ENCODE measurements at regions not wholly inside any gene's neighbourhood (a gene's known extent, or its start where the extent isn't known, plus 50 kb on each side); places are given as distances from the start of the nearest gene placed in this dataset.

DNA sequence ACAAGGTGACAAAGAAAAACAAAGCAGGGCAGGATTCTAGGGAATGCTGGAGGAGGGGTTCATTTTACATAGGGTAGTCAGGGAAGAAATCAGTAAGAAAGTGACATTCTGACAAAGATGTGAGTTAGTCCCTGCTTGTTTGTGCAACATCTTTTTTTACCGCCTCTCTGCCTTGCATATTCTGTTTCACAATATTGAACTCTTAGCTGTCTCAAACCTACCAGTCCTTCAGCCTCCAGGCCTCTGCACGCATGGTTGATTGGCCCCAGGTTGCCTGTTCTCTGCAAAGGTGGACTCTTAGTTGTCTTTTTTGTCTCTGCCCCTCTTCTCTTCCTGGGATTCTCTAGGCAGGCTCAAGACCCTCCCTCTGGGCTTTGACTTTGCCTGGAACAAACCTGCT is 152.2 kb upstream of the RUNX1 start:
- no peak overlapping the region for H3K9ac ChIP-seq (ENCODE audit: low read depth, low read length)
- no peaks in the 10 kb centered on the region for H3K36me3 ChIP-seq (ENCODE audit: control insufficient read depth, insufficient read depth, low read length)
- no peaks in the 10 kb centered on the region for H3K27me3 ChIP-seq (ENCODE audit: control insufficient read depth, insufficient read depth, low read length)
- H3K27ac ChIP-seq (ENCODE audit: low read depth, low read length) = no peak overlapping the region
- peaks cover 12% of the 10 kb centered on the region; the same call in 1 of the 2 replicates for H3K4me1 ChIP-seq (ENCODE audit: control insufficient read depth, insufficient read depth, low read length)
- no peaks in the 10 kb centered on the region for H3K9me3 ChIP-seq (ENCODE audit: control insufficient read depth, insufficient read depth, low read length)
- H3K4me3 ChIP-seq (ENCODE audit: low read depth, low read length) = no peak overlapping the region

DNA sequence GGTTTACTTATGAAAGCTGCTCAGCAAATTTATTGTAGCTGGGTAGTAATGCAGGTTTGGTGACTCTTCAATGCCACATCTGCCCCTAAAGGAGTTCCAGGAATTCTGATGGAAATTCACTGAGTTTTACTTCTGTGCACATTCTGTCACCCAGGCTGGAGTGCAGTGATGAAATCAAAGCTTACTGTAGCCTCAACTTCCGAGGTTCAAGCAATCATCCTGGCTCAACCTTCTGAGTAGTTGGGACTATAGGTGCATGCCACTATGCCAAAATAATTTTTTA is 150.6 kb upstream of the RUNX1 start:
- H3K4me1 ChIP-seq (ENCODE audit: control insufficient read depth, insufficient read depth, low read length) = 0 out of 2 replicates have a peak, but pooled peaks cover 2% of the 10 kb centered on the region
- no peak overlapping the region for H3K9ac ChIP-seq (ENCODE audit: low read depth, low read length)
- H3K4me3 ChIP-seq (ENCODE audit: low read depth, low read length) = no peak overlapping the region
- H3K36me3 ChIP-seq (ENCODE audit: control insufficient read depth, insufficient read depth, low read length) = no peaks in the 10 kb centered on the region
- no peaks in the 10 kb centered on the region for H3K27me3 ChIP-seq (ENCODE audit: control insufficient read depth, insufficient read depth, low read length)
- H3K27ac ChIP-seq (ENCODE audit: low read depth, low read length) = no peak overlapping the region
- no peaks in the 10 kb centered on the region for H3K9me3 ChIP-seq (ENCODE audit: control insufficient read depth, insufficient read depth, low read length)

DNA sequence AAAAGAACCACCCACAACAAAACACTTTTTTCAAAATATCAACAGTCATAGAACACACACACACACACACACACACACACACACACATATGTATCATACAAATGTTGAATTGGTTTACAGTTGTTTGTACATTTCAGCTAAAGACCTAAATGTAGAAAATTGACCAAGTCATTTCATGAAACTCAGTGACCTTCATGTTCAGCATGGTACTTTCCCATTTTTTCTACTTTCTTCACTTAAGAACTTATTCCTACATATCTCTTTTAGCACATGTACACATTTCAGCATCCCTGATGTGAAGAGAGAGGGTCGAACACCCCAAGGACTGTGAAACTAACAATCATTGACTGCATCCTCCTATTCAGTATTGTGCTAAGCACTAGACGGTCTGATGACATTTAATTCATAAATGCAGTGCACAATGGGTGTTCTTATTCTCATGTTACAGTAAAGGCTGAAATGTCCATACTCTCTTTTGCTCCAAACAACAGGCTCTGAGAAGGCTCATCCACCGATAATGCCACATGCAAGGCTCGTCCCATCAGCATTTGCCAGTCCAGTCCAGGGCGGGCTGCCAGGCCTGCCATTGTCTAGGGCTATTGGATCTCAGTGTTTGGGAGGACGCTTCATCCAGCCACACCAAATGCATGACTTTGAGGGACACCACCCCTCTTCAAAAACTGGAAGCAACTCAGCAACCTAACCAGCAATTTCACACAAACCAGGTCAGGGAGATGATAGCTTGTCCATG is 150.1 kb upstream of the RUNX1 start:
- no peak overlapping the region for H3K9ac ChIP-seq (ENCODE audit: low read depth, low read length)
- no peak overlapping the region for H3K4me3 ChIP-seq (ENCODE audit: low read depth, low read length)
- H3K4me1 ChIP-seq (ENCODE audit: control insufficient read depth, insufficient read depth, low read length) = no peaks in the 10 kb centered on the region
- H3K9me3 ChIP-seq (ENCODE audit: control insufficient read depth, insufficient read depth, low read length) = no peaks in the 10 kb centered on the region
- no peaks in the 10 kb centered on the region for H3K27me3 ChIP-seq (ENCODE audit: control insufficient read depth, insufficient read depth, low read length)
- H3K27ac ChIP-seq (ENCODE audit: low read depth, low read length) = no peak overlapping the region
- no peaks in the 10 kb centered on the region for H3K36me3 ChIP-seq (ENCODE audit: control insufficient read depth, insufficient read depth, low read length)

DNA sequence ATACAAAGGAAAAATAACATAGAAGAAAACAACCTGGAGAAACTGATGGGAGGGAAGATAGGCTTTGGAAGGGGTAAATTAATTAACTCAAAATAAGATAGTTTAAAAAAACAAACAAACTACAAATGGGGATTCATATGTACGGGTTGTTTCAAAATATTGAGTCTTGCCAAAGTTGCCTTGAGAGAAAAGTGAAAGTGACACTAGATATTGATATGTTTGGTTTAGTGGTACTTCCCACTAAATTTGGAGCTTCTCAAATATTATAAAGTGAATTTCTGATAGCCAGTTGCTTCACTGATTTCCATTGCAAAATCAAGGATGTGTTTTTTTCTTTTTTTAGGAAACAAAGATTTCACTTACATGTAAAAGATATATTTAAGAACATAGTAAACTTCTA is 149.5 kb upstream of the RUNX1 start:
- Histone ChIP-seq H3K4me1 (ENCODE audit: control insufficient read depth, insufficient read depth, low read length) (no peaks in the 10 kb centered on the region), H3K36me3 (ENCODE audit: control insufficient read depth, insufficient read depth, low read length) (no peaks in the 10 kb centered on the region), H3K27me3 (ENCODE audit: control insufficient read depth, insufficient read depth, low read length) (no peaks in the 10 kb centered on the region), H3K27ac (ENCODE audit: low read depth, low read length) (no peak overlapping the region), H3K9me3 (ENCODE audit: control insufficient read depth, insufficient read depth, low read length) (no peaks in the 10 kb centered on the region), H3K9ac (ENCODE audit: low read depth, low read length) (no peak overlapping the region), H3K4me3 (ENCODE audit: low read depth, low read length) (no peak overlapping the region)

DNA sequence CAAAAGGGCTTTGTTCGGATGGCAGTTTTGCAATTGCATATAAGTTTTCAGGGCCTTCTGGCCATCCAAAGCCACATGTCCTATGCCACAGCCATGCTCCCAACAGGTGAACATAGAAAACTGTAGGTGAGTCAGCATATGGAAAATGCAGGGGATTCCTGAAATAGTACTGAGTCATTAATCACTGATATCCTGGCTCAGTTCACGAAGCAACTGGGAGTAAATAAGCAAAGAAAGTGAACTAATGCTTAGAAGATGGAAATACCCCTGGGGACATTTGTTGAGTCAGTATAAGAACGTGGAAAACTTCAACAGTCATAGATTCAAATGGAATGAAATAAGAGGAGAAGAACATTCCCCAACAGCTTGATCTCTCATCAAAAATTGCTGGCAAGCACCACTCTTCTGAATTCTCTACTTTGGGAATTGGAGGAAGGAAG is 148.9 kb upstream of the RUNX1 start:
- peak overlapping the region; percentile 62 for H3K27ac ChIP-seq (ENCODE audit: low read depth, low read length)
- no peak overlapping the region for H3K4me3 ChIP-seq (ENCODE audit: low read depth, low read length)
- no peaks in the 10 kb centered on the region for H3K27me3 ChIP-seq (ENCODE audit: control insufficient read depth, insufficient read depth, low read length)
- H3K9me3 ChIP-seq (ENCODE audit: control insufficient read depth, insufficient read depth, low read length) = no peaks in the 10 kb centered on the region
- no peak overlapping the region for H3K9ac ChIP-seq (ENCODE audit: low read depth, low read length)
- H3K4me1 ChIP-seq (ENCODE audit: control insufficient read depth, insufficient read depth, low read length) = no peaks in the 10 kb centered on the region
- no peaks in the 10 kb centered on the region for H3K36me3 ChIP-seq (ENCODE audit: control insufficient read depth, insufficient read depth, low read length)

DNA sequence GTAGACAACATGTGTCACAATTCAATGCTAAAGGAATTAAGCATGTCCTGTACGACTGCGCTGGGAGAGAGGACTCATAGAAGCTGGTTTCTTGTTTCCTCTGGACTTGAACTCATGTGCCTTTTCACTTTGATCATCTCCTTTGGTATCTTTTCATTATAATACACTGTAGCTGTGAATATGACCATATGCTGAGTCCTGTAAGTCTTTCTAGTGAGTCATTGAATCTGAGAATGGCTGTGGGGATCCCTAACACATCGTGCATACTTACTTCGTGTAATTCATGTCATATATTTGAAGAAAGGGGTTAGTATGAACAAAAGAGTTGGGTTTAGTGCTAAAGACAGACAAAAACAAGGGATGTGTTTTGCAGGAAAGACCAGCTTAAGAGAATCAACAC is 148.1 kb upstream of the RUNX1 start:
- Histone ChIP-seq H3K9me3 (ENCODE audit: control insufficient read depth, insufficient read depth, low read length) (no peaks in the 10 kb centered on the region), H3K9ac (ENCODE audit: low read depth, low read length) (no peak overlapping the region), H3K36me3 (ENCODE audit: control insufficient read depth, insufficient read depth, low read length) (no peaks in the 10 kb centered on the region), H3K4me1 (ENCODE audit: control insufficient read depth, insufficient read depth, low read length) (no peaks in the 10 kb centered on the region), H3K4me3 (ENCODE audit: low read depth, low read length) (no peak overlapping the region), H3K27ac (ENCODE audit: low read depth, low read length) (no peak overlapping the region), H3K27me3 (ENCODE audit: control insufficient read depth, insufficient read depth, low read length) (no peaks in the 10 kb centered on the region)

DNA sequence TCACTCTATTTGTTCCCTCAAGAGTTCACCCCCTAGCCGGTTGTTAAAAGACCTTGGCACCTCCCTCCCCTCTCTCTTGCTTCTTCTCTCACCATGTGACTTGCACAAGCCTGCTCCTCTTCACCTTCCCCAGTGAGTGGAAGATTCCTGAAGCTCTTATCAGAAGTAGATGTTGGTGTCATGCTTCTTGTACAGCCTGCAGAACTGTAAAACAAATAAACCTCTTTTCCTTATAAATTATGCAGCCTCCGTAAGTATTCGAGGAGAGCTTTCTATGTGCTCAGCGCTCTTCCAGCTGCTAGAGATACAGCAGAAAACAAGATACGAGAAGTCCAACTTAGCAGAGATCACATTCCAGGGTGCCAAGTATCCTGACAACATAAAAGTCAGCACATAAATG is 147.0 kb upstream of the RUNX1 start:
- Histone ChIP-seq H3K9ac (ENCODE audit: low read depth, low read length) (no peak overlapping the region), H3K4me3 (ENCODE audit: low read depth, low read length) (no peak overlapping the region), H3K27ac (ENCODE audit: low read depth, low read length) (no peak overlapping the region), H3K36me3 (ENCODE audit: control insufficient read depth, insufficient read depth, low read length) (no peaks in the 10 kb centered on the region), H3K9me3 (ENCODE audit: control insufficient read depth, insufficient read depth, low read length) (no peaks in the 10 kb centered on the region), H3K4me1 (ENCODE audit: control insufficient read depth, insufficient read depth, low read length) (no peaks in the 10 kb centered on the region), H3K27me3 (ENCODE audit: control insufficient read depth, insufficient read depth, low read length) (no peaks in the 10 kb centered on the region)

DNA sequence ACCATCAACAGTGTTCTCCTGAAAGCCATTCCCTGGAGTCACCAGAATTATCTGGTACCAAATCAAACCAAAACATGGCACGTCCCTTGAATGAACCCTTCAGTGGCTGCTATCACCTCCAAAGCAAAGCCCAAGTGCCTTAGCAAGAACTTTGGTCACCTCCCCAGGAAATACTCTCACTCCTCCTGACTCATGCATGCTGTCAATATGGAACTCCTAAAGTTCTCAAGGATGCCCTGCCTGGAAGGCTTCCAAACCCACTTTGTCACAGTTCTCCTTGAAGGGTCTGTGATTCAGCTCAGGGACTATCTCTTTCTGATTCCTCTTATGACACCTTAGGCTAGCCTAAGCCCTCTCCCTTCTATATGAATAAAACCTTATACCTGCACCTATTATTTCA is 146.1 kb upstream of the RUNX1 start:
- no peak overlapping the region for H3K27ac ChIP-seq (ENCODE audit: low read depth, low read length)

DNA sequence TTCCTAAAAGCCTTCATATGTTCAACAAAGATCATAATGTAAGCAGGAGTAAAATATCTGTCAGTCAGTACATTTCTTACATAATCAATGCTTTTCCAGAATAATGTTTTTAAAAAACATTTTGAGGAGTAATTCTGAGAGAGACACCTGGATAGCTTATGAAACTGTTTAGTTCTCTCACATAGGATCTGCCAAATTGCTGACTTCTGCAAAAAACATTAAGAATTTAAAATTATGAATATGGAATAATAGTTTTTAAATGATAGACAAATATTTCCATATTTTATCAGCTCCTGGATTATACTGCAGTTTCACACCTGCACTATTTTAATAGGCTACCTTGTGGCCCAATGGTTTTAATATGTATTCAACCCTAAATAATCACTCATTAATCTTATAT is 142.7 kb upstream of the RUNX1 start:
- Histone ChIP-seq H3K27me3 (ENCODE audit: control insufficient read depth, insufficient read depth, low read length) (no peaks in the 10 kb centered on the region), H3K36me3 (ENCODE audit: control insufficient read depth, insufficient read depth, low read length) (no peaks in the 10 kb centered on the region), H3K4me3 (ENCODE audit: low read depth, low read length) (no peak overlapping the region), H3K9ac (ENCODE audit: low read depth, low read length) (no peak overlapping the region), H3K4me1 (ENCODE audit: control insufficient read depth, insufficient read depth, low read length) (peaks cover 16% of the 10 kb centered on the region; the same call in 1 of the 2 replicates), H3K9me3 (ENCODE audit: control insufficient read depth, insufficient read depth, low read length) (no peaks in the 10 kb centered on the region), H3K27ac (ENCODE audit: low read depth, low read length) (no peak overlapping the region)

More for the DNA sequence above, 146.1 kb upstream of the RUNX1 start:
- no peak overlapping the region for H3K9ac ChIP-seq (ENCODE audit: low read depth, low read length)
- no peaks in the 10 kb centered on the region for H3K4me1 ChIP-seq (ENCODE audit: control insufficient read depth, insufficient read depth, low read length)
- H3K27me3 ChIP-seq (ENCODE audit: control insufficient read depth, insufficient read depth, low read length) = no peaks in the 10 kb centered on the region
- H3K9me3 ChIP-seq (ENCODE audit: control insufficient read depth, insufficient read depth, low read length) = no peaks in the 10 kb centered on the region
- H3K36me3 ChIP-seq (ENCODE audit: control insufficient read depth, insufficient read depth, low read length) = no peaks in the 10 kb centered on the region
- H3K4me3 ChIP-seq (ENCODE audit: low read depth, low read length) = no peak overlapping the region

DNA sequence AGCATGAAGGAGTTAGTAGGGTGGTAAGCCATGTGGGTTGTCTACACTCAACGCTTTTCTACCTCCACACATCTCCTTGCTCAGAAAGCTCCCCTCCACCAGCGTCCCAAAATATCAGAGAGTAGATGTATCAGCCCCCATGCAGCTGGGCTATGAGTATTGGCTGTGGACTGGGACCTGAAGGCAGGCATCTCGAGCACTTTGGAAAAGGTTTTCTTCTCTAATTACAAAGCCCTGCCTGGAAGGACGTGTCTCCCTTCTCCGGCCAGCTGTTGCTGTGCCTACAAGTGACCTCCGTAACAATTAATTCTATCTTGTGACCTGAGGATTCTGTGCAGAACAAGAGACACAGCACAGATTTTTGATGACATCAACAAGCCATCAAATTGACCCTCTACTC is 142.0 kb upstream of the RUNX1 start:
- H3K27me3 ChIP-seq (ENCODE audit: control insufficient read depth, insufficient read depth, low read length) = no peaks in the 10 kb centered on the region
- no peaks in the 10 kb centered on the region for H3K9me3 ChIP-seq (ENCODE audit: control insufficient read depth, insufficient read depth, low read length)
- peaks cover 16% of the 10 kb centered on the region; the same call in 1 of the 2 replicates for H3K4me1 ChIP-seq (ENCODE audit: control insufficient read depth, insufficient read depth, low read length)
- H3K36me3 ChIP-seq (ENCODE audit: control insufficient read depth, insufficient read depth, low read length) = no peaks in the 10 kb centered on the region
- no peak overlapping the region for H3K4me3 ChIP-seq (ENCODE audit: low read depth, low read length)
- no peak overlapping the region for H3K27ac ChIP-seq (ENCODE audit: low read depth, low read length)
- no peak overlapping the region for H3K9ac ChIP-seq (ENCODE audit: low read depth, low read length)

DNA sequence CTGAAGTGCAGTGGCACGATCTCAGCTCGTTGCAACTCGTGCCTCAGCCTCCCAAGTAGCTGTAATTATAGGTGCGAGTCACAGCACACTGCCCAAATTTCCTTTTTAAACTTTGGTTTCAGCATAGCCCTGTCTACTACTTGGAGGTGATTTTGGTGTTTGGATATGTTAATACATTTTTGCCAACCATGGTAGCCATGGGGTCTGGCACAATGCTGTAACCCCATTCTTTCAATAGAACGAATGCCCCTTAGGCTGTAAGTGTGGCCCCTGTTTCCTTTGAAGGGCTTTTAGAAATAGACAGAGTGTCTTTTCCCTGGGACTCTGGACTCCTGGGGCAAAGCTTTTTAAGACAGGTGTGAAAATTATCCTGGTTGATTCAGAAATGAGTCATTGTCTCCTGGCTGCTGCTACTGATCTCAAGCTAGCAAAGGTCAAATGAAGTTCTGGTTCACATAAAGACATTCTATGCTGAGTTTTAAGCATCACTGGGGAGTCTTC is 141.1 kb upstream of the RUNX1 start:
- H3K36me3 ChIP-seq (ENCODE audit: control insufficient read depth, insufficient read depth, low read length) = no peaks in the 10 kb centered on the region
- no peaks in the 10 kb centered on the region for H3K9me3 ChIP-seq (ENCODE audit: control insufficient read depth, insufficient read depth, low read length)
- peaks cover 16% of the 10 kb centered on the region; the same call in 1 of the 2 replicates for H3K4me1 ChIP-seq (ENCODE audit: control insufficient read depth, insufficient read depth, low read length)
- no peak overlapping the region for H3K4me3 ChIP-seq (ENCODE audit: low read depth, low read length)
- peak overlapping the region; percentile 18 for H3K27ac ChIP-seq (ENCODE audit: low read depth, low read length)
- no peak overlapping the region for H3K9ac ChIP-seq (ENCODE audit: low read depth, low read length)
- no peaks in the 10 kb centered on the region for H3K27me3 ChIP-seq (ENCODE audit: control insufficient read depth, insufficient read depth, low read length)

Measured in HUES48 (cell line).